ENCODE measurements at regions not wholly inside any gene's neighbourhood (a gene's known extent, or its start where the extent isn't known, plus 50 kb on each side); places are given as distances from the start of the nearest gene placed in this dataset.
A peak's percentile ranks its signal among the peaks of the same experiment; 100 is the strongest.

GRCh38 chr2:71812736-71813135, 334.9 kb downstream of the CYP26B1 start:
- no peak for DNase-seq (ENCODE audit: low read depth in 2 of 2)

DNA sequence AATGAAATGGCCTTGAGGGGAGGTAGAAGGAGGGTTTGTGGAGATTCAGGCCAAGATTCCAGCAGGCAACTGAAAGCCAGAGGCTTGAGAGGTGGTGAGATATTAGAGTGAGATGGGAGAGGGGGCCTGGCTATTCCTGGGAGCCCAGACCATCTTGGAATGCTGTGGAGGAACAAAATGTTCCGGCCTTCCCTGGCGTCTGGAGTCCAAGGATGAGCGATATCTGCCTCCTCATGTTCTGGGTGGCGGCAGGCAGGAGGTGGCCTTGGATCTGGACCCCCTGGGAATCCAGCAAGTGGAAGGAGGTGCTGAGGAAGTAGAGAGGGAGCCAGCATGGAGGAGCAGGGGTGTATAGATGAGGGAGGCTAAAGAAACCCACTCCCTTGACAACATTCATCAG, 335.9 kb downstream of the CYP26B1 start:
- no peak for DNase-seq (ENCODE audit: low read depth in 2 of 2)

DNA sequence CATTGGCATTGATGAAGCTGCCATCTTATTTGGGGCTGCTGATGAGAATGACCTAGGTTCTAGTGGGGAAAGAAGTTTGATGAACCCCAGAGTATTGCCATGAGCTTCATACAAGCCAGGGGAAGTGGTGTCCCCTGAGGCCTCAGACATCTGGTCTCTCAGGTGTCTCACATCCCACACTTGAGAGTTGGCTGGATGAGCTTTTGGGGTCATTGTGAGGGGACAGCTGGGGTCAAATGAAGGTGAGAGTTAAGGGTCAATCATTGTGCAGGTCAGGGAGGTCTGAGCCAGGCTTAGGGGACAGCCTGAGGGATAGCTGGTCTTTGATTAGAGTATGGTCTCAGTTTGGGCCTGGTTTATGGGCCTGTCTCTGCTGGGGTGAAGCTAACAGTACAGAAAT, 336.5 kb downstream of the CYP26B1 start:
- DNase-seq (ENCODE audit: low read depth in 2 of 2) = no peak

- no peak for DNase-seq (ENCODE audit: low read depth in 2 of 2)
Measured at GRCh38 chr2:71807581-71808451, 339.8 kb downstream of the CYP26B1 start.

DNA sequence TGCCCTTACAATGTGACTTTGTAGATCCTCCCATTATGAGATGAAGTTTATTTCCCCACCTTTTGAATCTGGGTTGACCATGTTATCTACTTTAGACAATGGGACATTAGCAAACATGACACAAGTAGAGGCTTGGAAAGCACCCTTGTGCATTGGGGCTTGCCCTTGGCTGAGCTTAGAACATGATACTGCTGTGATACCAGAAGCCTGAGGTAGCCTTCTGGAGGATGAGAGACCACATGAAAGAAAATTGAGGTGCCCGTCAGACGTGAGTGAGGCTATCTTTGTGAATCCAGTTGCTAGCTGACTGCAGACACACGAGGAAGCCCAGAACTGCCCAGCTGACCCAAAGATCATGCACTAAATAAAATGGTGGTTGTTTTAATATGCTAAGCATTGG, 341.2 kb downstream of the CYP26B1 start:
- no peak for DNase-seq (ENCODE audit: low read depth in 2 of 2)

DNA sequence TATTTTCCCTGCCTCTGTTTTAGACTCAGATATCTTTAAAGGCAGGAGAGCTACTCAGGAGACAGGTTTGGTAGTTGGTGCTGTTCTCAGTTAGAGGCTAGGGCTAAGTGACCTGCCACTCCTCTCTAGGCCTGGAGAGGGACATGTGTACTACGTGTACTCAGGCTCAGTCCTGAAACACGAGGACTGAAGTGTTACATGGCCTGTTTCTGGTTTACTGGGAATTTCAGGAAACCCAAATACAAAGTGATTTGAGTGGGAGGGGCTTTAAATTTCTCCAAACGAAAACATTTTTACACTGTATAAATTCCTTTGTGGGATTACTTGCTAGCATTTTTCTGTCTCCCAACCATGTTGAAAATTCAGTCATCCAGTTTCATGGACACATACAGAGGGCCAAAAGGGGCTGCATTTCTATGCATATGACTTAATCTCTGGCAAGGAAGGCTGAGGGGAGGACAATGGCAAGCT, 343.3 kb downstream of the CYP26B1 start:
- DNase-seq (ENCODE audit: low read depth in 2 of 2) = no peak

- no peak for DNase-seq (ENCODE audit: low read depth in 2 of 2)
Measured at GRCh38 chr2:71803398-71803797, 344.3 kb downstream of the CYP26B1 start.

GRCh38 chr2:71802556-71802955, 345.1 kb downstream of the CYP26B1 start:
- no peak for DNase-seq (ENCODE audit: low read depth in 2 of 2)

GRCh38 chr2:71801969-71802368, 345.7 kb downstream of the CYP26B1 start:
- DNase-seq (ENCODE audit: low read depth in 2 of 2) = no peak

- DNase-seq (ENCODE audit: low read depth in 2 of 2) = no peak
Measured at GRCh38 chr2:71801556-71801955, 346.1 kb downstream of the CYP26B1 start.

DNA sequence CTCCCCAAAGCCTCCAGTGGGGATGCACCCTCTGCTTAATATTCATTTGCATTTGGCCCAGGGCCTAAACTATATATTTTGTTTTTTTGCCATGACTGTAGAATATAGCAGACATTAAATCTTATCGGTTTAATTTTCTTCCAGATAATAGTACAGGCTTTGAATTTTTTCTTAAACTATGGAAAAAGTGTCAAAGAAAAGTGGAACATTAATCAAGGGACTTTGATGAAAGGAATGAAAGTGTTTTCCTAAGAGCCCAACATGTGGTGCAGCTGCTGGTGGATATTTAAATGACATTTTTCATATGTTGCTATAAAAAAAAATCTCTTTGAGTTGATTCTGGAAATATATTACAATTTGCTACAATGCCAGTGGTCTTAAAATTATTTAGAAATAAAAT, 346.8 kb downstream of the CYP26B1 start:
- no peak for DNase-seq (ENCODE audit: low read depth in 2 of 2)

- no peak for DNase-seq (ENCODE audit: low read depth in 2 of 2)
Measured at GRCh38 chr2:71800106-71800809, 346.9 kb downstream of the DYSF start.

DNA sequence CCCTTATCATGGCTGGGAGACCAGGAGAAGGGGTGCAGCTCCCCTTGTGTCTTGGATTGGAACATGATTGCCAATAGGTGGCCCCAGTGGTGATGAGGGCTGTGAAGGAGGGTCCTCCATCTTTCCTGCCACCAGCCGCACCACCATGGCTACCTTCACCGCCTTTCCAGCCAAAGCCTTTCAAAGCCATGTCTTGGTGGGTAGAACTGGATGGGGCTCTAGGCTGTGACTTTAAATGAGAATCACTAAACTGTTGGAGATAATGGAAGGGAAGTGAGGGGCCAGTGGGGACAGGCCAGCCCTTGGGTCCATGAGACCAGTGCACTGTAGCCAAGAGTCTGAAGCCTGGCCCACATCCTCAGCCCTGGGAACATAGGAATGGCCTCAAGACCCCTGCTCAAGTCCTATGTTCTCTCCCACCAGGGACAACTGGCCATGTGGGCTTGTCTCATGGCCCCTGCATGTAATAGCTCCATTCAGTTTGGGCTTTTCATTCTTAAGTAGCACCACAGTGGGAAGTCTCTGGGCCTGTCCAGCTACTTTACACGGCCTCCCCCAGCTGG, 345.7 kb downstream of the DYSF start:
- no peak for DNase-seq (ENCODE audit: low read depth in 2 of 2)

DNA sequence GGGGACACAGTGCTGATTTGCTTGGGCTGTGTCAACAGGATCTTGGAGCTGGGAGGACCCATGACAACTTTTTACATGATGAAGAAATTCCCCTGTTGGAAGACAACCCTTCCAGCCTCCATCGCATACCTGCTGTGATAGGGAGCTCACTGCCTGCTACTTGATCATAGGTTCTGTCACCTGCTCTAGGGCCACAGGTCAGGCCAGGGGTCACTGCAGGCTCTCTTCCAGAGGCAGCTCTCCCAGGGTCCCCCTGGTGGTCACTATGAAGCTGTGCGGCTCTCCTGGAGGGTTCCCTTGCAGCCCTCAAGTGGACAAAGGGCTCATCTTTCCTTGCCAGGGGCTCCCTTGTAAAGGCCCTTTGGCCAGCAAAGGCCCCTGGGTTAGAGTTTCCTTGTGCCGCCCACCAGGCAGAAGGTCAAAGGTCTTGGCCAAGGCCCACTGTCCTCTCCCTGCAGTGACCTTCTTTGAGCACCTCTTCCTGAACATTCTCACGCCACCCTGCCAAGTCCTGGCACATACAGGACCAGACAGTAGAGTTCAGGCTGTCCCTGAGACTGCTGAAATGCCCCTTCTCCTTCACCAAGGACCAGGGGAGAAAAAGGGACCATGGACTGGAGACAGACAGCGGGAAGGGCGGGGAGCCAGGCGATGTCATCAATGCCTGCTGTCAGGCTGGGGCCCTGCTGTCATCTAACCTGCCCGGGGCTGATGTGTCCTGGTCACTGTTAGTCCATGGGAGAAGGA, 345.1 kb downstream of the DYSF start:
- peak in 1 of 2 experiments; percentile 15 for DNase-seq (ENCODE audit: low read depth in 2 of 2)

DNA sequence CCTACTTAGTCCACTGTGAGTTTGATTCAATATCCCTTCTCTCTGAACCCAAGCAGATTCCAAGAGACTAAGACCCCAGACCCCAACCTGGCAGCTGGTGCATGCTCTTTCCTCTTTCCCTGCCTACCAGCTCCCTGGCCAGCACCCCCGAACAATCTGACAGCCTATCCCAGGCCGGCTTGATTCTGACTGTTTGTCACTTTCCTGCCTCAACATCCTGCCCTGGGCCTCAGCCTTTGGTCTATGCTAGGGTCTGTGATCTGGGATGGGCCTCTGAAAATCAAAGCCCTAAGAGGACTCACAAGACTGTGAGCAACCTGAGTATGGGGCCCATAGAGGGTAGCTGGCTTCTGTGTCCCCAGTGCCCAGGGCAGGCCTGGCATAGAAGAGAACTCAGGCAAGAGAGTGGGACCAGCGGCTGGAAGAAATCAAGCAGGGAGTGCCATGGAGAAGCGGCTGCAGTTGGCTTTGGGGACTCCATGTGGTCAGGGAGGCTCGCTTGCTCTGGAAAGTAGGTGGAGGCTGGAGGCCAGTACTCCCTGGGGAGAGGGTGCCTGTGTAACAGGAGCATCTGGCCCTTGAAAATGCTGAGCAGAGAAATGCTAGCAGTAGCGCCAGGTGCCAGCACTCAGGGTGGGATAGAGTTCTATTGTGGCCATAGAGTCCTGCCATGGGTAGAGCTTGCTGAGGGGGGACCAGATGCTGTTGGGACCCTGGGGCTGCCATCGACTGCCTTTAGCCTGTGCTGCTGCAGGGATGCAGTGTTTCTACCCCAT, 343.9 kb downstream of the DYSF start:
- DNase-seq (ENCODE audit: low read depth in 2 of 2) = no peak

- no peak for DNase-seq (ENCODE audit: low read depth in 2 of 2)
Measured at GRCh38 chr2:71796174-71796593, 342.8 kb downstream of the DYSF start.

DNA sequence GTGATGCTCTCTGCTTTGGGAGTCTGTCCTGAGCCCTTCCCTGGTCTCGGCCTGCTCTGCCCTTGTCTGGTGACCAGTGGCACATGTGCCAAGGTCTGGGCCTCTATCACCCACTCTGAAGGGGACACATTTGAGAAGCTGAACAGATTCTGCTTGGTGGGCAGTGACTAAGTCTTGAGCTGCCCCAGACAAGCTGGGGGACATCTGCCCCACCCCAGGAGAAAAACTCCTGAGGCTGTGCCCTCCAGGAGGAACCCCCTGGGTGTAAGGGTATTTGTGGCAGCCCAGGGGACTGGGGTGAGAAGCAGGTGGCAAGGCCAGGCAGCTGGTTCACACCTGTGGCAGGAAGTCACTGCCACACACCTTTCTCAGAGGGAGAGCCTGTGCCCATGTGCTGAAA, 342.1 kb downstream of the DYSF start:
- DNase-seq (ENCODE audit: low read depth in 2 of 2) = no peak

GRCh38 chr2:71794611-71795010, 341.2 kb downstream of the DYSF start:
- DNase-seq (ENCODE audit: low read depth in 2 of 2) = no peak

DNA sequence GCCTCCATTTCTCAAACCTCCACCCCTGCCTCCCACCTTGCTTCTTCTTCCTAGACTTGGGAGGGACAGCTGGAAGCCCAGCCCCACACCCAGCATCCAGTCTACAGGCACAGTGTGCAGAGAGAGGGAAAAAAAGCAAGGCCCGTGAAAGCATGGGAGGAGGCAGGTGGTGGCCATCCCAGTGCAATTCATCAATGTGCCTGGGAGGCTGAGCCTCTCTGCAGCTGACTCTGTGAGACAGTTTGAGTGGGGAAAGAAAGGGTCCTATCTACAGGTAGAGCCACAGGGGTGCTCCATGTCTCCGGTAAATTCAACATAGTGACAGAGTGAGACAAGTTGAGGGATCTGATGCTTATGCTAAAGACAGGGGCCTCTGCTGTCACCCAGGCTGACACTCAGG, 340.6 kb downstream of the DYSF start:
- no peak for DNase-seq (ENCODE audit: low read depth in 2 of 2)

DNA sequence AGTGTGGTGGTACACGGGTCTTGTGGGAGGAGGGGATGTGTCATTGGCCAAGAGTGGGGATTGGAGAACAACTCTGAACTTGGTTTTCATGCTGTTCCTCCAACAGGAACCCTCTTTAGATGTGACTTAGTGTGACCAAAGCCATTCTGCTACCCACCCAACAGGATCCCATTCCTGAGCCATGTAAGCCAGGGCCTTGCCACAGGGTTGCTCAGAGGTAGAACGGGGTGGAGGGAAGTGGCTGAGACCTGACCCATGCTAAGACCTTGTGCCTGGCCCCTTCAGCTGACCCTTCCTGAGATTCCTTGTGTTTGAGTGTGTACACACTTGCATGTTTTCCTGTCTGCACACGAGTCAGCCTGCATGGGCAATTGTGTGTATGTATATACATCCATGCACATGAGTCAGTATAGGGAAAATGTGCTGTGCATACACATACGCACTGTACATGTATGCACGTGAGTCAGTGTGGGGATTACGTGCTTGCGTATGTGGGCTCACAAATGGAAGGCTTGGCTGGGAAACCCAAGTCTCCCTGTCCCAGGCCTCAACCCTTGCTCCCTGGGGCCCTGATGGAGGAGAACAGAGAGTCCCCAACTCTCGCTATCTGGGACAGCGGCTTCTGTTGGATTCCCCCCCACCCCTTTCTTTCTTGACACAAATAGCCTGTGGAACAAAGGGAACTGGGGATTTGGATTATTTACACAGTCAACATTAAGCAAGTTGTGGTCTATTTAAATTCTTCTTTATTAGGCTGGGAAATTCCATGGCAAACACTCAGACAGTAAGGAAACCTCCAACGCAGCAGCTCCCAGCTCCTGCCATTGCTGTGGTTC, 339.8 kb downstream of the DYSF start:
- no peak for DNase-seq (ENCODE audit: low read depth in 2 of 2)
